ENCODE measurements at regions not wholly inside any gene's neighbourhood (a gene's known extent, or its start where the extent isn't known, plus 50 kb on each side); places are given as distances from the start of the nearest gene placed in this dataset.

GRCh38 chr3:88987776-88988175 lies 119.6 kb upstream of the EPHA3 start:
- Histone ChIP-seq H3F3A (ENCODE audit: insufficient read depth, low read length) (no peaks in the 10 kb centered on the region), H3K27ac (ENCODE audit: low read length) (no peak overlapping the region), H3K4me3 (ENCODE audit: low read length) (no peak overlapping the region), H3K36me3 (replicated peaks; ENCODE audit: insufficient read depth, low read length) (no peaks in the 10 kb centered on the region), H4K20me1 (ENCODE audit: insufficient read depth, low read length) (no peaks in the 10 kb centered on the region), H3K79me2 (ENCODE audit: low read length) (no peaks in the 10 kb centered on the region), H3K4me2 (ENCODE audit: low read depth, low read length) (no peak overlapping the region), H2AFZ (ENCODE audit: low read length) (no peak overlapping the region), H3K27me3 (replicated peaks; ENCODE audit: insufficient read depth, low read length) (no peaks in the 10 kb centered on the region), H3K4me1 (ENCODE audit: low read length) (no peaks in the 10 kb centered on the region), H3K9me2 (replicated peaks; ENCODE audit: insufficient read depth, low read length) (no peaks in the 10 kb centered on the region), H3K9ac (ENCODE audit: low read length) (no peak overlapping the region), H3K9me3 (replicated peaks; ENCODE audit: insufficient read depth, low read length) (no peaks in the 10 kb centered on the region)
- TF ChIP-seq EZH2 (optimal IDR thresholded peaks at IDR 0.05; ENCODE audit: low read depth, low read length) (no peak), EZH2phosphoT487 (IDR thresholded peaks at IDR 0.05; ENCODE audit: low read length) (no peak), CTCF (IDR thresholded peaks at IDR 0.05; ENCODE audit: low read length) (no peak)
- DNase-seq: no peak

GRCh38 chr3:88988906-88989305 lies 118.5 kb upstream of the EPHA3 start:
- Histone ChIP-seq H3K27ac (ENCODE audit: low read length) (no peak overlapping the region), H3K79me2 (ENCODE audit: low read length) (no peaks in the 10 kb centered on the region), H3K4me3 (ENCODE audit: low read length) (no peak overlapping the region), H3F3A (ENCODE audit: insufficient read depth, low read length) (no peaks in the 10 kb centered on the region), H3K9me2 (replicated peaks; ENCODE audit: insufficient read depth, low read length) (no peaks in the 10 kb centered on the region), H3K27me3 (replicated peaks; ENCODE audit: insufficient read depth, low read length) (no peaks in the 10 kb centered on the region), H3K4me1 (ENCODE audit: low read length) (no peaks in the 10 kb centered on the region), H3K36me3 (replicated peaks; ENCODE audit: insufficient read depth, low read length) (no peaks in the 10 kb centered on the region), H2AFZ (ENCODE audit: low read length) (no peak overlapping the region), H3K4me2 (ENCODE audit: low read depth, low read length) (no peak overlapping the region), H3K9me3 (replicated peaks; ENCODE audit: insufficient read depth, low read length) (no peaks in the 10 kb centered on the region), H4K20me1 (ENCODE audit: insufficient read depth, low read length) (no peaks in the 10 kb centered on the region), H3K9ac (ENCODE audit: low read length) (no peak overlapping the region)
- DNase-seq: no peak
- TF ChIP-seq CTCF (IDR thresholded peaks at IDR 0.05; ENCODE audit: low read length): no peak
- no peak for TF ChIP-seq EZH2 (optimal IDR thresholded peaks at IDR 0.05; ENCODE audit: low read depth, low read length)
- no peak for TF ChIP-seq EZH2phosphoT487 (IDR thresholded peaks at IDR 0.05; ENCODE audit: low read length)

GRCh38 chr3:88991496-88991895 lies 115.9 kb upstream of the EPHA3 start:
- no peak overlapping the region for H2AFZ ChIP-seq (ENCODE audit: low read length)
- H3K4me1 ChIP-seq (ENCODE audit: low read length): no peaks in the 10 kb centered on the region
- H3F3A ChIP-seq (ENCODE audit: insufficient read depth, low read length): no peaks in the 10 kb centered on the region
- no peaks in the 10 kb centered on the region for H4K20me1 ChIP-seq (ENCODE audit: insufficient read depth, low read length)
- no peaks in the 10 kb centered on the region for H3K27me3 ChIP-seq (replicated peaks; ENCODE audit: insufficient read depth, low read length)
- H3K9ac ChIP-seq (ENCODE audit: low read length): no peak overlapping the region
- H3K4me3 ChIP-seq (ENCODE audit: low read length): no peak overlapping the region
- H3K9me2 ChIP-seq (replicated peaks; ENCODE audit: insufficient read depth, low read length): no peaks in the 10 kb centered on the region
- H3K79me2 ChIP-seq (ENCODE audit: low read length): no peaks in the 10 kb centered on the region
- H3K36me3 ChIP-seq (replicated peaks; ENCODE audit: insufficient read depth, low read length): no peaks in the 10 kb centered on the region
- no peak for DNase-seq
- TF ChIP-seq EZH2 (optimal IDR thresholded peaks at IDR 0.05; ENCODE audit: low read depth, low read length): no peak
- TF ChIP-seq EZH2phosphoT487 (IDR thresholded peaks at IDR 0.05; ENCODE audit: low read length): no peak
- no peak for TF ChIP-seq CTCF (IDR thresholded peaks at IDR 0.05; ENCODE audit: low read length)
- no peak overlapping the region for H3K27ac ChIP-seq (ENCODE audit: low read length)
- no peak overlapping the region for H3K4me2 ChIP-seq (ENCODE audit: low read depth, low read length)
- no peaks in the 10 kb centered on the region for H3K9me3 ChIP-seq (replicated peaks; ENCODE audit: insufficient read depth, low read length)

Data from MM.1S (cell line).